ENCODE measurements at regions not wholly inside any gene's neighbourhood (a gene's known extent, or its start where the extent isn't known, plus 50 kb on each side); places are given as distances from the start of the nearest gene placed in this dataset.

GRCh38 chr9:38163518-38163917, 94.5 kb upstream of the SHB start:
- TF ChIP-seq CTCF (conservative IDR thresholded peaks at IDR 0.05) (no peak), EZH2 (IDR thresholded peaks at IDR 0.05; ENCODE audit: low read depth) (no peak)
